ENCODE measurements at regions not wholly inside any gene's neighbourhood (a gene's known extent, or its start where the extent isn't known, plus 50 kb on each side); places are given as distances from the start of the nearest gene placed in this dataset.
A peak's percentile ranks its signal among the peaks of the same experiment; 100 is the strongest.
"Not testable (repeated sequence)": the region's sequence is repeated elsewhere in the genome, so short reads cannot be mapped to it uniquely, and the experiment has no call there.

DNA sequence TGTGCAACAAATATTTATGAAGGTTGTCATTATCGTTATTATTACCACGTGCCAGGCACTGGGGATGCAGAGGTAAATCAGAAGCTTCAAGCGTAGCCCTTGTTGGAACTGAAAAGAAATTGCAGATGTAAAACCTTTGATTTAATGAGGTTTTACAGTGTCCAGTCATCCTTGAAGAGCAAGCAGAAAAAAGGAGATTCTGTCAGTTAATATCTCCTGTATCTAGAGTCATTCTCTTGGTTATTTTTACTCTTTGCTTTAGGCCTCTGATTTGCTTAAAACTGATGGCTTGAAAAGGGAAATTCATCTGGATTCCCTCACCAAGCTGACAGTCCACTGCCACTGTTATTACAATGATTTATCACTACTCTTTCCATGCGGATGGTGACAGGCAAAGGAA, 179.3 kb downstream of the GALC start:
- no peak for DNase-seq

DNA sequence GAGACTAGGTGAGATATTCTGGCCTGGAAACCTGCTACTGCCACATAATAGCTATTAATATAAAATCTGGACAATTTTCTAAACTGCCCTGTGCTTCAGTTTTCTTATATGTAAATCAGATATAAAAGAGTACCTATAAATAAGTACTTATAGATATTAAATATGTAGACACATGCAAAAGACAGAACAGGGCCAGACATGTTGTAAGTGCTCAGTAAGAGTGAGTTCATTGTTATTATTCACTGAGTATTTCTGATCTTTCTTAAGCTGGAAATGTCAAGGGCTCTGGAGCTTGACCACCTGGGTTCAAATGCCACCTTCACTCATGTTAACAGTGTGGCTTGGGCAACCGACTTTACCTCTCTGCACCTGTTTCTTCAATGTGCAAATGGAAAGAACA, 179.8 kb downstream of the GALC start:
- no peak for DNase-seq

DNA sequence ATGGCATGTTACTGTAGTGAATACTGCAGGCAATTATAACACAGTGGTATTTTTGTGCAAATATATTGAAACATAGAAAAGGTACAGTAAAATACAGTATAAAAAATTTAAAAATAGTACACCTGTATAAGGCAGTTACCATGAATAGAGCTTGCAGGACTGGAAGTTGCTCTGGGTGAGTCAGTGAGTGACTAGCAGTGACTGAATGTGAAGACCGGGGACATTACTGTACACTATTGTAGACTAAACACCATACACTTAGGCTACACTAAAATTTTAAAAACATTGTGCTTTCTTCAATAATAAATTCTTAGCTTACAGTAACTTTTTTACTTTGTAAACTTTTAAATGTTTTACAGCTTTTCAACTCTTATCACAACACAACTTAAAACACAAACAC, 181.7 kb downstream of the GALC start:
- DNase-seq, result no peak

DNA sequence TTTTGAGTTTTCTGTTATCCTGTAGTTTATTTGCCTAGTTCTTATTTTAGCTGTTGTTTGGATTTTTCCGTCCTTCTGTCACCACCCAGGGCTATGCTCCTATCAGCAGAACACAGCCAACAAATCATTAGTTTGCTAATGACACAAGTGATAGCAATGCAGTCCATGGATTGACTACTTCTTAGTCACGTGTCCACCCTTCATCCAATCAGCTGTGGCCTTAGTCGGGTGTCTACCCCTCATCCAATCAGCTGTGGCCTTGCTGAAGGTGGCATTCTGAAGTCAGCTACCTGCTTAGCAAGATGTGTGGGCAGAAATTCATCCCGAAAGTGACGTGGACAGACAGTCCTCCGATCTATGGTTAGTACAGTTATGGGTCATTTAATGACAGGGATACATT, 182.3 kb downstream of the GALC start:
- DNase-seq, result no peak

DNA sequence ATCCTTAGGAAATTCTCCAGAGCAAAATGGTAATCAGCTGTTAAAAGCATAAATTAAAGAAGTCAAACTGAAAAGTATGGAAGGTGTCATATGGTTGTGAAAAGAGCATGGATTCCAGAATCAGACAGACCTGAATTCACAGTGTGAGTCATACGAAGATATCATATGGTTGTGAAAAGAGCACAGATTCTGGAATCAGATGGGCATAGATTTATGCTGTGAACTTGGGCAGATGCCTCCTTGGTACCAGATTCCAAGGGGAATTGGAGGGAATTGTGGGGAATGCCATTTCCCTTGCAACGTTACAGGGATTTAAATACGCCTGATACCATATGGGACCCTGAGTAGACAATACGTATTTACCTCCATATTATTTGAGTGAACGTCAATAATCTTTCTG, 183.7 kb downstream of the GALC start:
- no peak for DNase-seq

DNA sequence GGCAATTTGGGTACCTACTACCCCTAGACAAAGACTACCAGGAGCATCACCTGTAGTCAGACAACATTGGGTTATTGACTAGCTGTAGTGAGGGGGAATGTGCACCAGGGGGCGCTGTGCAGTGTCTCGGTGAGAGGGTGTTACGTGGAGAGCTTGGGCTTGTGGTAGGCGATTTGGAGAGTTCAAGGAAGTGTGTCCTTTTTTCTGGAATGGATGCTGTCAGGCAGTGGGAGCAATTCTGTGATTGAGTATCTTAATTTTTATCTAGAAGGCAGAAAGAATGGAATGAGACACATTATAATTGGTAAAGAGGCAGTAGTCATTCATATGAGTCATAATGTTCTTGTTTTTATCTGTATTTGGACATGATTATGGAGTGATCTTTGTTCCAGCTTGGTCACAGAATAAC, 187.7 kb downstream of the GALC start:
- DNase-seq, result no peak

DNA sequence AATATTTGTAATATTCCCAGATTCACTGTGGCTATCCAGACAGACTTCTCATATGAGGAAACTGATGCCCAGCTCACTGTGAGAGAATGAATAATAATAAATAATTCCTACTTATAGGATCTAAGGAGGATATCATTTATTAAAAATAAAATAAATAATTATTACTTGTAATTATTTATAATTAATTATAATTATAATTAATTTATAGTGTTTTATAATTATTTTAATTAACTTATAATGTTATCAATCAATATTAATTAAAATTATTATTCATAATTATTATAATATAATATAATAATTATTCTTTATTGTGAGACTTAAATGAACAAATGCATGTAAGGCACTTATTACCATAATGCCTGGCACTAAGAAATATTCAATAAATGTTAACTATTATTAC, 192.8 kb downstream of the GALC start:
- DNase-seq, result no peak

DNA sequence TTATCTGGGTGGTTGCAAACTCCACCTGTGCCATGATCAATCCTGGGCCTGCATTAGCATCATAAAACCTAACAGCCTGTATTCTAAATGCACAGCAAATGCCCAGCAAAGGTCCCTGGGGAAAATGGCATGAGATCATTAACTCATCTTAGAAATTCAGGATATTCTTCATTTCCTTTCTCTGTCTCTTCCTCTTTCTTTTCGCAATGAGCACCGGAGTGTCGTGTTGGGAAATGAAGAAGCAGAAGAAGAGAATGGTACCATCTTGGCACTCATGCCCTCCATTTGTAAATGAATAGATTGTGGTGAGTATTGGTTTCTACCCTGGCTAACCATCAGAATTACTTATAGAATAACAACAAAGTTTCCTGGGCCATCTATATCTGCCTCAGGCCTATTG, 193.6 kb downstream of the GALC start:
- no peak for DNase-seq

DNA sequence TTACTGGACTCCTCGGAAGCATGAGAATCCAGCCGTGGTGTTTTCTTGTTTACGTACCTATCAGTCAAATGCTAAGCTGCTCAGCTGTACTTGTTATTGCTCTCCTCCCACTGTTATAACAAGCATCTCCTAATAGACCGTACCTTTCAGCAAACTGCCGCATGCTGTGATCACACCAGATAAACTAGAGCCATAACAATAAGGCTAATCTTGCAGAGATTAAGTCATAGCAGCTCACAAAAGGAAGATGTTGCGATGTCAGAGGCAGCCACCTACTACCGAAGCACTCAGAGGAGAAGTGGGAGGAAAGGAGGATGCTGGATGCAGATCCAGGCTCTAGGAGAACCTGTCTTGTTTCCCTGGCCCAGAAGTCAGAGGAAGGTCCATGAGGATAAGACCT, 196.0 kb downstream of the GALC start:
- DNase-seq, result no peak

DNA sequence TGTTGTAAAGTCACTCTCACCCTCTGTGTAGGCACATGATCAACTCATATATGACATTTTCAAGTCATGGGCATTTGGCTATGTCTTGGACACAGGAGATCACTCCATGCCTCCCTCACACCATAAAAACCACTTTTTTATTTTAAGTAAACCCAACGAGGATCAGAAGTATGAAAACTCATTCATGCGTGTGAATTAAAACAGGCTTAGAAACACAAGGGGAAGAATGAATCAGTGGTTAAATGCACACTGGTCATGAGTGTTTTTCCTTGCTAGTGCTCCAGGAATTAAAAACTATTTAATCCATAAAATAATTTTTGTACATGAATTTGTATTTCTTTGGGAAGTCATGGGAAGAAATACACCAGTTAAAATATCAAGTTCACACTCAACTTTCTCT, 198.4 kb downstream of the GALC start:
- no peak for DNase-seq

DNA sequence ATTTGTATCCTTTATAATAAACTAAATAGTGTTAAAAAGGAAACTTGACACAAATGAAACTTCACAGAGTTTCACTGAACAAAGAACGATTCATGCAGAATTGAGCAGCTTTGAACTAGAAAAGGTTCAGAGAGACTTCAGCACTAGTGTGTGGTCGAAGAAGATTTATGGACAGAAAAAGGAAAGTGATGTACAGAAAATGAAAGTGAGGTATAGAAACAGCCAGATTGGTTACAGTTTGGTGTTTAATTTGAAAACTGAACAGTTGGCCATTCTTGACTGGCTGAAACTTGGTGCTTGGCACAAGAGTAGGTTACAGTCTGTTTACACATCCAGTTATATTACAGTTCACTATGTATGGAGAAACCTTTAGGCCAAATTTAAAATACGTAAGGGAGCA, 207.1 kb downstream of the GALC start:
- no peak for DNase-seq

DNA sequence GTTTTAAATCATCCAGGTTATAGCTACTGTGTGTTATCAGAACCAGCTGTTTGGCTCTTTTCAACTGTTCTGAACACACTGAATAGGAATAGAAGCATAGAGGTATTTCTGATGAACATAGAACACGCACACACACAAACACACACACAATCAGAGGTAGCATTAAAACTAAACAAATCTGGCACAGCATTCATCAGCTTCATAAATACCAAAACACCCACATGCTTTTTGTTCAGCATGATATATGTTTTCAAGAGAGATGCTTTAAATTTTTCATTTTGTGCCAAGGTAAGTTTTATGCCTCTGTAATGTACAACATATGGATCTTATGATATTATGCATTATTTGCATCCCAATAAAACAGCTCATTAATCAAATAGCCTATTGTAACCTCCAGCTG, 208.6 kb downstream of the GALC start:
- no peak for DNase-seq

DNA sequence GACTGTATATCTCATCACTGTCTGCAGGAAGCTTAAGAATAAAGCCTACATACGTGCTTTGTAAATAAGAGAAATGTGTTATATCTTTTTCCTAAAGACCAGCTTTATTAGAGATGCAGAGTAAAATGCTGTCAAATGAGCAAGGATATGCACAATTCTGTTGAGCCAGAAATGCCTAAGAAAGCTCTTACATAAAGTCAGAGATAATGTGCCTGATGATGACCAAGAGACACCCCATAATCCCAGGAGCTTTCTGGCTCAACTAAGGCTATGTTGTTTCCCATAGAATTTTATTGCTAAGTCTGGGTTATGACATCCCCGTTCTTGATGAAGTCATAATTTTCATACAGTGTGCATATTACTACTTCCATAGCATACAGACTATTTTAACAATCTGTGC, 209.9 kb downstream of the GALC start:
- DNase-seq, result no peak

DNA sequence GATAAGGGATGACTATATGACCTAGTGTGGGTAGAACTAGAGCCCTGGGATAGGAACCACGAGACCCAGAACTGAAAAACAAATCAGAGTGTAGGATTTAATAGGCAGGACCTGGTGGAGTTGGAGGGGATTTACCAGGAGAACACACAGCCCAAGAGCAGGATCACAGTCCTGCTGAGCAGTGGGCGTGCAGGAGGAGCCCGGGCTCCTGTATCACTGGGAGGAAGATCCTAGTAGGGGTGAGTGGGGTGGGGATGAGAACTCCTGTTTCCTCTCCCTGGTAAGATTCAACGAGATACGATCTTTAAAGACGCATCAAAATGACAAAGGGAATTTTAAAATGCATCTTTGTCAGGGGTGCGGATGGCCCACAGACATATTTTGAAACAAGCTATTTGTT, 220.1 kb downstream of the GALC start:
- no peak for DNase-seq

DNA sequence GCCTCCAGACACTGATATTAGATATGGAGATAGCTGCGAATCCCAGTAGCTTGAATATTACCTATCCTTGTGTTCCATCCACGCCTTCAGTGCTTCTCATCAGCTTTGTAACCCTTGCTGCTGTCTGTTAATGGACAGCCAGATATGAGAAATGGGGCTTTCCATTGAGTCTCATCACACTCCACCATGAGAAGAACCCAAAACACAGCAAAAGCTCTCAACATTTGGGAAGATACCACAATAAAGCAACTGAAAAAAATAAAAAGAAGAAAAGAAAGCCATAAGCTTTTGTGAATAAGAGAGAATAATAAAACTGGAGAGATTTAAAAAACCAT, 225.4 kb downstream of the GALC start:
- DNase-seq, result no peak

DNA sequence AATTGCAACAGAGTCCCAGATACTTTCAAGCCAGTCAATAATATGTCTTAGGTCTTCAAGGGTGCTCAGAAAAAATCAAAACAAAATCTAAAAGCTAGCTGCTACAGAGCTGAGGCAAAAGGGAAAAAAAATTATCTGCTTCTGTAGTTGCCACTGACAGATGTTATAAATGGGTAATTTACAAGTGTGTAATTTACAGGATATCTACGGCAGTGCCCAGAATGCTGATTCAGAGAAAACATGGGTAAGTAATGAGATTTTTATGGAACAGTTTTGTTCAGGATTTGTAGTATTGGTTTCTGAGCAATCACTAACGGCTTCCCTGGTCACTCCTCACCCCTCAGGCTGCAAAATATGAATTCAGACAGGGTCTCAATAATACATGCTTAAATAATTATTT, 234.1 kb downstream of the GALC start:
- DNase-seq, result no peak

DNA sequence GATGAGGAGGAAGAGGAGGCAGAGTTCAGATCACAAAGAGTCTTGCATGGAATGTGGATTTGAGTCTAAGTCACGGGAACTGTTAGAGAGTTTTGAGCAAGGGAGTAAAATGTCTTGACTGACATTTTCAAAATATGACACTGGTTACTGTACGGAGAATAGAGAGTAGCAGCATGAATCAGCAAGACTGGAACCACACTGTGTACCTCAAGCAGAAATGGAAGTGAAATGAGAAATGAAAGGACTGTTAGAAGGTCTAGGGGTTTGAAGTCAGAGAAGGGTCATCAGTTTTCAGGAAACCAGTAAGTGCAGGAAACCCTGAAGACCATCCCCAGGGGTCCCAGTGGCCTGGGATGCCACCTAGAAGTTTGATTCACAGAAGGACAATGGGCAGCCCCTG, 236.3 kb downstream of the GALC start:
- DNase-seq, result no peak

DNA sequence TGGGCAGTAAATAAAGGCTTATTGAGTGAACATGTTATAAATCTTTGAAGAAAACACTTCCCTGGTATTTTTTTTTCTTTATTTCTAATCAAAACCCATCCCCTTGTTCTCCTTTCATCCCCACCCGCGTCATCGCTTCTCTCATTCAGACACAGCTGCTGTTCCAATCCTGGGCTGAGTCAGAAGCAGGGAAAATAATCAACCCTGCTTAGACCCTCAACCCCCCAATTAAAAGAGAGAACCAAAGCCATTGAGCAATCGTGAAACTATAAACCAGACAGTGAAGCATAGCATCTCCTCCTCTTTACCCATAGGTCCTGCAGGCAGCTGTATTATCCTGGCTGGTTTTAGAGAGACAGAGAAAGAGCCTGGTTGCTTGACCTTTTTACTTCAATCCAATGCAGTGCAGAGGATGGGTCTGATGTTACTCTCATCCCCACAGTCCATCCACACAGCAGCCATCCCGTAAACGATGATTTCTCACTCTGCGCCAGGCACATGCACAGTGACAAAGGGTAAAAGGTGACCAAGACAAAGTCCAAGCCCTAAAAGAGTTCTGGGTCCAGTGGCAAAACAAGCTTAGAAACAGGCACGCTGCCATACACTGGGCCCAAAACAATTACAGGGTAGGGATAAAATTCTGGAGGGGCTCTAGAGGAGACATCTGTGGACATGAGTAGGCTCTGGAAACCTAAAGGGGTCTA, 238.3 kb downstream of the GALC start:
- no peak for DNase-seq

DNA sequence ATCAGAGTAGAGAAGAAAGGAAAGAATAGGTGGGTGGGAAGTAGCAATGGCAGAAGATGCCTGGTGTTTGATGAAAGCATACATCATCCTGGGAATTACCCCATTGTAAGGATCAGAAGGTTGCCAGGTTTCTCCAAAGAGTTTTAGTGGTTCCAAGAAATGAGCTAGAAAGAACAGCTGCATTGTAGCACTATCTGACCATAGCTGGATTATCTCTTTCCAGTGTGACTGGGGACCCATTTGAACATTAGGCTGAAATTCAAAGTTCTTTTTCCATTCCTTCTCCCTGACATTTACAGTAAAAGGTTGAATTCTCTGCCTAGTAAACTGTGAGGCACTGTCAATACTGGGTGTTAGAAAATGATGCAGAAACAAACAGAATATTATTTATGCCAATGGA, 244.4 kb downstream of the GALC start:
- no peak for DNase-seq

DNA sequence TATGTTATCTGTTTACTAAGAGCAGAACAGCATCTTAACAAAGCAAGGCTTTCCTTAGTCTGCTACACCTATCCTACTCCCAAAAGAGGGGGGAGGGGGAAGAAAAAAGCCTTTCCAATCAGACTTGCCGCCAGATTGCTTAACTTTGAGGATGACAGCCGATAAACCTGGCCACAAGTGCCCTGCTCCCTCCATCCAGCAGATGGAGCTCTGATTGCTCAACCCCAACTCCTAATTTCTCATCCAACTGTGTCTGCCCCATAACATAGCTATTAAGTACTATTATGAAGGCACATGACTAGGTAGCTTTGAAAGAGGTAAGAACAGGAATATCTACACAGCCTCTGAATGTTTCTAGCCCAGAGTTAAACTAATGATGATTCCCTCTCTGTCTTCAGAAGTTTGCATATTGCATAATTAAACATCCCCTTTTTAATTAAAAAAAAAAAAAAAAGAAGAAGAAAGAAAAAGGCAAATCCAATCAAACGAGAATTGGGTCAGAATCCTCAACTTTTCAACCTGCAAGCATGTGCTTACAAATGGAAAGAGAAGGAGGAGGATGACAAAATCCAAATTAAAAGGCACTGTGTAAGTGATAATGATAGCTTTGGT, 247.4 kb downstream of the GALC start:
- DNase-seq, result peak; percentile 13

DNA sequence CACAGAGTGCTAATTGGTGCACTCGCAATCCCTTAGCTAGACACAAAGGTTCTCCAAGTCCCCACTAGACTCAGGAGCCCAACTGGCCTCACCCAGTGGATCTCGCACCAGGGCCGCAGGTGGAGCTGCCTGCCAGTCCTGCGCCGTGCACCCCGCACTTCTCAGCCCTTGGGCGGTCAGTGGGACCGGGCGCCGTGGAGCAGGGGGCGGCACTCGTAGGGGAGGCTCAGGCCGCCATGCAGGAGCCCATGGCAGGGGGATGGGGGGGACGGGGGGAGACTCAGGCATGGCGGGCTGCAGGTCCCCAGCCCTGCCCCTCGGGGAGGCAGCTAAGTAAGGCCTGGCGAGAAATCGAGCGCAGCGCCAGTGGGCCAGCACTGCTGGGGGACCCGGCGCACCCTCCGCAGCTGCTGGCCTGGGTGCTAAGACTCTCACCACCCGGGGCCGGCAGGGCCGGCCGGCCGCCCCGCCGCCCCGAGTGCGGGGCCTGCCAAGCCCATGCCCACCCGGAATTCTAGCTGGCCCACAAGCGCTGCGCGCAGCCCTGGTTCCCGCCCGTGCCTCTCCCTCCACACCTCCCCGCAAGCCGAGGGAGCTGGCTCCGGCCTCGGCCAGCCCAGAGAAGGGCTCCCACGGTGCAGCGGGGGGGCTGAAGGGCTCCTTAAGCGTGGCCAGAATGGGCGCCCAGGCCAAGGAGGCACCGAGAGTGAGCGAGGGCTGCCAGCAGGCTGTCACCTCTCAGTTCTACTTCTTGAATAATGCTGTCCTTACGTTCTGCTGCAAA, 258.2 kb downstream of the GALC start:
- DNase-seq, result not testable (repeated sequence)

DNA sequence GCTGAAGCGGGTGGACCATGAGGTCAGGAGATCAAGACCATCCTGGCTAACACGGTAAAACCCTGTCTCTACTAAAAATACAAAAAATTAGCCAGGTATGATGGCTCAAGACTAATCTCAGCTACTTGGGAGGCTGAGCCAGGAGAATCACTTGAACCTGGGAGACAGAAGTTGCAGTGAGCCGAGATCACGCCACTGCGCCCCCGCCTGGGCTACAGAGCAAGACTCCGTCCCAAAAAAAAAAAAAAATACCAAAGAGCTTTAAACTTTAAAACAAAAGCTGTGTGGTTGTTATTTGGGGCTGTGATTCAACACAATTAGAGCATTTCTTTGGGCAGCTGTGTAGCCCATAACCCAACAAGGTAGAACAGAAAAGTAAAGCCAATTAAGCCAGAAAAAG, 259.9 kb downstream of the GALC start:
- DNase-seq, result not testable (repeated sequence)

DNA sequence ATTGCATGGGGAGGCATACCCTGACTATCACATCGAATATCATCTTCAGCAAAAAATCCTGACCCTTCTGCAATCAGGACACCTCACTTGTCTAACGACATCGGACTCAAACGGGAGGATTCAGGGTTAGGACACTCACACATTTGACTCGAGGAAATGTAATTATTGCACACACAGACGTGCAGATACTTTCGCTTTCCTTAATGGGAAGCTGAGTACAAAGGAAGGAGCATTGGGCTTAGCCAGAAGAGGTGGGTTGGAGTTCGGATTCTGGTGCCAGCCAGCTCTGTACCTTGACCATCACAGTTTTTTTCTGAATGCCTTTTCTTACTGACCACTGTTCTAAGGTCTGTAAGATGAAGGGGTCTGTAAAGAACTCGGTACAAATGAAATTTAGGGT, 260.4 kb downstream of the GALC start:
- DNase-seq, result no peak

DNA sequence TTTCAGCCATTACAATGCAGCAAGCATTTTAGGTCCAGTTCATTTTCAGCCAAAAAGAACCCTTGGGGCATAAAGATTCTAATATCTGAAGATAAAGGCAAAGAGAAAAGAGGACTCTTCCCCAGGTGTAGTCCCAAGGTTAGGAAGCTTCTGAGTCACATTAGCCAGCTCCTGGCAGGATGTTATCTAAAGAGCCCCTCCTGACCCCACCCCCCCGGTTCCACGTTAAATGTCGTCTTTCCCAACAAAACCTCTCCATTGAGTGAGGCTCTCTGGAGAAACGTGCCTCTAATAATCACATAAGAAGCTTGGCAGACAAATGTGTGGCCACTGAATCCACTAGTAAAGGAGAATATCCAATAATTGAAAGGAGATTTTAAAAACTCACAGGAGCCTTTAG, 267.7 kb downstream of the GALC start:
- no peak for DNase-seq

Measured in NCI-H2171 (cell line).